NB4 (cell line): ENCODE measurements at regions not wholly inside any gene's neighbourhood (a gene's known extent, or its start where the extent isn't known, plus 50 kb on each side); places are given as distances from the start of the nearest gene placed in this dataset.

Experiments used
- CTCF ChIP-seq: IDR thresholded peaks from one replicate; pipeline ENCODE4 v1.5.1; 2012; ENCODE audit warnings: low read depth, low read length
- MAX ChIP-seq: IDR thresholded peaks from 2 replicates; pipeline ENCODE4 v1.6.1; 2011; ENCODE audit warnings: low read depth, low read length
- MYC ChIP-seq: IDR thresholded peaks from 2 replicates; pipeline ENCODE4 v1.6.1; 2011; ENCODE audit warnings: low read depth, low read length
- POLR2A ChIP-seq: IDR thresholded peaks from 2 replicates; pipeline ENCODE4 v1.6.1; 2011; ENCODE audit warnings: mild to moderate bottlenecking; ENCODE audit not compliant: insufficient read length; ENCODE audit errors: extremely low read depth

GRCh38 chr18:30016179-30016578 lies 1026.4 kb downstream of the DSC3 start:
- no peak for TF ChIP-seq CTCF
- TF ChIP-seq POLR2A = no peak
- no peak for TF ChIP-seq MAX
- no peak for TF ChIP-seq MYC
